HG02943 (cell line): ENCODE measurements at regions not wholly inside any gene's neighbourhood (a gene's known extent, or its start where the extent isn't known, plus 50 kb on each side); places are given as distances from the start of the nearest gene placed in this dataset.
"Not testable (repeated sequence)": the region's sequence is repeated elsewhere in the genome, so short reads cannot be mapped to it uniquely, and the experiment has no call there.

ENCODE experiments used
- ATAC-seq: cut with Tn5 transposase; IDR thresholded peaks from one replicate; pipeline ENCODE4 v1.9.1; 2021; ENCODE audit warnings: mild to moderate bottlenecking, low read depth, moderate library complexity; ENCODE audit not compliant: unreplicated experiment

DNA sequence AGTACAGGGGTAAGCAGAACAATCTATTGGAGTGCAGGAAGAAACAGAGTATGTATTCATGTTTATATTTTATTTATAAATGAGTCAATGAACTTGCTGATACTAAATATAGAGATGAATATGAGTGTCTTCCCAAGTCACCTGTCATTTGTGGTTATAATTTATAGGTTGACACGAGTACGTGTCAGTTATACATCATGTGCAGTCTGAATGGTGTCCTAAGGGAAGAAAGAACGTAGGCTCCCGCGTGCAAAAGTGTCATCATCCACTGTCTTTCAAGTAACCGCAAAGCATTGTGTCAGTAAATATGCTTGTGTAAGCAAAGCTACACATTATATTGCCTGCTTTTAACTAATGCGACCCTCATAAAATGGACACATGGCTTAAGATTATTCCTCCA, 786.1 kb downstream of the KCNJ2 start:
- ATAC-seq: no peak

DNA sequence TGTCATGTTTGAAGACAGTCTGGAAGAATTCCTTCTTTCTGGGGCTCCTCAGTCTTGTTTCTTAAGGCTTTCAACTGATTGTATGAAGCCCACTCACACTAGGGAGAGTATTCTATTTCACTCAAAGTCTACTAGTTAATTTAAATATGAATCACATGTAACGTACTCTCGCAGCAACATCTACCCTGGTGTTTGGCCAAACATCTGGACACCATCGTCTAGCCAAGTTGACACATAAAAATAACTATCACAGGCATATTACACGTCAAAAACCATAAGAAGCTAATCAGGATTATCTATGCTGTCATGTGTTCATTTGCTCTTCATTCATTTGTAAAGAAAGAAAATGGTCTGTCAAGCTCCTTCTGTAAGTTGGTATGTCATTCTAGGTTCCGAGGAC, 787.4 kb downstream of the KCNJ2 start:
- no peak for ATAC-seq

DNA sequence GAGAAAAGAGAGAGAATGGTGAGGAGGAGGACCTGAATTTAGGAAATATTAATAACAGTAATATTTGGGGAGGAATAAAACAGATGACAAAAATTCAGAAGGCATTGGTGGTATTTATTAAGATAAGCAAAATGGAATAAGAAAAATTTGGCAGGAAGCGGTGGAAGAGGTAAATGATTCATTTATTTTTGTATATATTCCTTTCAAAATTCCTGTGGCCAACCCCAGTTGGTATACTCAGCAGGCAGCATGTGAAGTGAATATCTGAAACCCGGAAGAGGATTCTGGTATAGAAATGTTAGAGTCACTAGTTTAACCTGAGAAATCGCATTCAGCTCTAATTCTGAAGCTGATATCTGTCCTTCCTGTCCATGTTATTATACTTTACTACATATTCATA, 792.0 kb downstream of the KCNJ2 start:
- no peak for ATAC-seq

DNA sequence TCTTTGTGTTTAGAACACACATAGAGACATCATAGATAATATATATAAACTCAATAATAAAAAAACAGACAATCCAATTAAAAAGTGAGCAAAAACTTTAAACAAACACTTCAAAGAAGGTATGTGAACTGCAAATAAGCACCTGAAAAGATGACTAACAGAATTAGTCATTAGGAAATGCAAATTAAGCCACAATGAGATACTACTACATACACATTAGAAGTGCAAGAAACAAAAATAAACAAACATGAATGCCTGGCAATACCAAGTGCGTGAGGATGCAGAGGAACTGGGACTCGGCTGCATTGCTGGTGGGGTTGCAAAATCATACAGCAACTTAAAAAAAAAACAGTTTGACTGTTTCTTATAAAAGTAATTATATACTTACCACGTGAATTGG, 799.0 kb downstream of the KCNJ2 start:
- no peak for ATAC-seq

DNA sequence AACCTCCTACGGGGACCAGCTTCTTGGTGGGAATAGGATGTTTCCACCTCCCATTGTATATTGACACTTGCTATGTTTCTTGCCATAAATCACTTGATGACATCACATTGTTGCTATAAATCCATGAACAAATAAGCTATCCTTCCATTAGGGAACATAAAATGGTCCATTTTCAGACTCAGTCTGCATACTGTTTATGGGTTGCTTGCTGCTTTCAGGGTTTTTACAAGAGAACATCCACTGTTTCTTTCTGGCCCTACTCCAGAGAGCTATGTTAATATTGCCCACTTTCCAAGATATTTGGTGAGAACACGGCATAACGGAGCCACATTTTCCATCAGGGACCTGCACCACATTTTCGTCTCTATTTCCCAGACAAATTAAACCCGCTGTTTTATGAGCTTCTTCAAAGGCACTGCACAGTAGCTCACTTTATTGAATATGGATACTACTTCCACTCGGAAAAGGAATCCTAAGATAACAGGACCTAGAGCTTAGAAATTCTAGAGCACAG, 800.2 kb downstream of the KCNJ2 start:
- no peak for ATAC-seq

DNA sequence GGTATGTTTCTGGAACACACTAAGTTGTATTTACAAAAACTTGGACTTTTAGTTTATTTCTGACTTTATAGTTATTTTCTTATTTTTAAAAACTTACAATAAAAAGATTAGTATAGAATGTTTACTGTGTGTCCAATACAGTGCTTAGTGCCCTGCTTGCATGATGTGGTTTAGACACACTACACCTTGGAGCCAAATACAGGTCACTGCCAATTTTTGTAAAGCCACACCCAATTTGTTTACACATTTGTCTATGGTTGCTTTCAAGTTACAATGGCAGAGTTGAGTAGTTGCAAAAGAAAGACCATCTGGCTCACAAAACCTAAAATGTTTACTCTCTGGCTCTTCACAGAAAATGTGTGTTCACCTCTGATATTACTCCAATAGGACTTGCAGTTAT, 807.1 kb downstream of the KCNJ2 start:
- no peak for ATAC-seq

DNA sequence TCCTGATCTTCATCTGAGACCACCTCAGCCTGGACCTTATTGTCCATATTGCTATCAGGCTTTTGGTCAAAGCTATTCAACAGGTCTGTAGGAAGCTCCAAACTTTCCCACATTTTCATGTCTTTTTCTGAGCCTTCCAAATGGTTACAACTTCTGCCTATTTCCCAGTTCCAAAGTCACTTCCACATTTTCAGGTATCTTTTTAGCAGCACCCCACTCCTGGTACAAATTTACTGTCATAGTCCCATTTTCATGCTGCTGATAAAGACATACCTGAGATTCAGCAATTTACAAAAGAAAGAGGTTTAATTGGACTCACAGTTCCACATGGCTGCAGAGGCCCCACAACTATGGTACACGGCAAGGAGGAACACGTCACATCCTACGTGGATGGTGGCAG, 815.5 kb downstream of the KCNJ2 start:
- no peak for ATAC-seq

DNA sequence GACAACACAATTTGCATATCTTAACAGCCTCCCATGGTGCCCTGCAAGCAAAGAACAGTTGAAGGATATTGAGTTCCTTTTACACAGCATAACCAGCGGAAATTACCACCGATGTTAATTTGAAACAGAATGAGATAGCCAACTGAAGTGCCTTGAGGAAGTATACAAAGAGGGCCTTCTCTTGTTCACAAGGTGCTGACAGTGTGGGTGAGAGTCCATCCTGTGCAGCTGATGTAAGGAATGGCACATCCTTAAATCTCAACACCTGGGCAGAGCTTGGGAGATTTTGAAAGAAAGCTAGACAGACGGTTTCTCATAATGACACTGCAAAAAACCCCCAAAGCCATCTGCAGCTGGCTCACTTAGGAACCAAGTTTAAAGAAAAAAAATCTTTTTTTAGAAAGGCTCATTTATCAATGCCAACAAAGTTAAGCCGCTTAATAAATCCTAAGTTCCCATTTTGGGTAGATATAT, 818.6 kb downstream of the KCNJ2 start:
- ATAC-seq: peak; percentile 86

DNA sequence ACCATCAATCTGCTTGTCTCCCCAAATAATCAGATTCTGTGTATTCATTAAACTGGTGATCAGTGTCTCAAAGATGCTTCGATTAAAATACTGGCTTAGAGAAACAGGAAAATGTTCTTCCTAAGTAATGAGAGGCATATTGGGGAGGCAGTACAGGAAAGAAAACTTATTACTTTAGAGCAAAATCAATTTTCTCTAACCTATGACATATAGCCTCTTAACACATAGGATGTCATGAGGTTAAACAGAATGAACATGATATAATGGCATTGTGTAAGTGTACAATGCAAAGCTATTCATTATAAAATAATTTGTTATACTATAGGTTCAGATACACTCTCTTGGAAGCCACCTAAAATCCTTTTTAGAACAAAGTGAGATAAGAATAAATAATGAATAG, 819.3 kb downstream of the KCNJ2 start:
- ATAC-seq: no peak

DNA sequence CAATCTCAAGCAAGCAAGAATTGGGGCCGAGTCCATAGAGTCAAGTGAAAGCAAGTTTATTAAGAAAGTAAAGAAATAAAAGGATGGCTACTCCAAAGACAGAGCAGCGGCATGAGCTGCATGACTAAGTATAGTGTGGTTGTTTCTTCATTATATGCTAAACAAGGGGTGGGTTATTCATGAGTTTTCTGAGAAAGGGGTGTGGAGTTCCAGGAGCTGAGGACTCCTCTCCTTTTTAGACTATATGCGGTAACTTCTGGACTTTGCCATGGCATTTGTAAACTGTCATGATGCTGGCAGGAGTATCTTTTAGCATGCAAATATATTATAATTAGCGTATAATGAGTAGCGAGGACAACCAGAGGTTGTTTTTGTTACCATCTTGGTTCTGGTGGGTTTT, 819.9 kb downstream of the KCNJ2 start:
- no peak for ATAC-seq

DNA sequence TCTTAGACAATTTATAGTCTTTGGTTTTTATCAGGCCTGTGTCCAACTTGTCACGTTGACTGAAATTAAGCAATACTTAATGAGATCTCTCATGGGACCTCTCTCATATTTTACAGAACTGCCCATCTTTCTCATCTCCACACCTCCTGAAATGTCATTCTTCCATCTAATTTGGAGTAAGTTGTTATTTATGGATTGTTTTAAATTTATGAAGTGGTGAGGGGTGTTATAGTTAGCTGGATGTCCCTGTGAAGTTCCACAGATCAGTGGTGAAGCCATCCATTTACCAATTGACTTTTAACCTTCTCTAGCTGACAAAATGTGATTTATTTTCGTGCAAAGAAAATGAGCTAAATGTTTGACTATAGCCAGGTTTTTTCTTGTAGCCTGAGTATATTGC, 824.9 kb downstream of the KCNJ2 start:
- ATAC-seq: no peak

DNA sequence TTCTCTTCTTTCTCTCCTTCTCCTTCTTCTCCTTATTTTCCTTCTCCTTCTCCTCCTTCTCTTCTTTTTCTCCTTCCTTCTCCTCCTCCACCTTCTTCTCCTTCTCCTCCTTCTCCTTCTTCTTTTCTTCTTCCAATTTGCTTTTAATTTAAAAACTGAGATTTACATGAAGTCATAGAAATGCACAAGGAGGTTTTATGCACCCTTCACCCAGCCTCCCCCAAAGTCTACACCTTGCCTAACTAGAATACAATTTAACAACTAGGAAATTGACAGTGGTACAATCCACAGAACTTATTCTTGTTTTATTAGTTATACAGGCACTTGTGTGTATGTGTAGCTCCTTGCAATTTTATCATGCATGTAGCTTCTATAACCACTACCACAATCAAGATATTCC, 826.7 kb downstream of the KCNJ2 start:
- ATAC-seq: no peak

DNA sequence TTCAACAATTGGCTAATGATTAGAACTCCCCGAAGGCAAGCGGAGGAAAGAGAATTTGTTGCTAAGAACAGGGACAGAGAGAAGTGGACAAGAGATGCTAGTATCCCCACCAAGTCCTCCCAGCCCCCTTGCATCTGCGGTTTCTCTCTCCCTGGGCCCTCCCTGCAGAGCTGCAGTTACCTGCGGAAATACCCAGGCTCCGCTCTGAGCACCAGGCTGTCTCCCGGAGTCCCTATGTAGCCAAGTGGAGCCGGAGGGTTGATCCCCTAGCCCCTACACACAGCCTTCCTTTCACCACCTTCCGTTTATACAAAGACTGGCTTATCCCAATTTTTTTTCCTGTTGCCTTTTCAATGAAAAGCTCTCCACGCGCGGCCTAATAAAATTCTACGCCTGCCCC, 834.4 kb downstream of the KCNJ2 start:
- ATAC-seq: no peak

DNA sequence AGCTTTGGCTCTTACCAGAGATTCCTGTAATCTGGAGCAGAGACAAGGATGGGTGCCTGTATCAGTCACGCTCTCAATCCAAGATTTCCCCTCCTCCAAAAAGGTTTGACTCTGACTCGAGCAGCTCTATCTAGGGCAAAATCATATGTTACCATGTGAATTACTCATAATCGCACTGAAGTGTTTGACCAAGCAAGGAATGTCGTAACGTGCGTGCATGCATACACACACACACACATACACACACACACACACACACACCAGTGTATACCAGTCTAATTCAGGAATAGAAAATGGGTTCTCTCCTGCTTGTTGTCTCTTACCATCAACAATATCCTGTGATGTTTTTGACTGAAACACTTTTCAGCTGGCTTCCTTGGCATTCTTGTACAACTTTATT, 835.1 kb downstream of the KCNJ2 start:
- no peak for ATAC-seq

DNA sequence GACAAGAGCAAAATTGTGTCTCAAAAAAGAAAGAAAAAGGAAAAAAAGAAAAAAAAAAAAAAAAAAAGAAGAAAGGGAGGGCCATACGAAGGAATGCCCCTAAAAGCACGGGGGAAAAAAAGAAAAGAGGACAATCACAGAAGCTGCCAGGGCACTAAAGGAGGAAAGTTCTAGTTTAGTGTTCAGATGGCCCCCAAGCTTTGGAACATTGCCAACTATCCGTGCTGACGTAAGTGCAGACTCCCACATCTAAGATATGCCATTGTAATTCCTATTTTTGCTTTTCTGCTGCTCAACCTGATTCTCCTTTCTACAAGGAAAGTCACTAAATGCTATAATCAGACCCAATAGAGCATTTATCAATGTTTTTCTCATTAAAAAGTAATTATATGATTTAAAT, 842.1 kb downstream of the KCNJ2 start:
- ATAC-seq: no peak

DNA sequence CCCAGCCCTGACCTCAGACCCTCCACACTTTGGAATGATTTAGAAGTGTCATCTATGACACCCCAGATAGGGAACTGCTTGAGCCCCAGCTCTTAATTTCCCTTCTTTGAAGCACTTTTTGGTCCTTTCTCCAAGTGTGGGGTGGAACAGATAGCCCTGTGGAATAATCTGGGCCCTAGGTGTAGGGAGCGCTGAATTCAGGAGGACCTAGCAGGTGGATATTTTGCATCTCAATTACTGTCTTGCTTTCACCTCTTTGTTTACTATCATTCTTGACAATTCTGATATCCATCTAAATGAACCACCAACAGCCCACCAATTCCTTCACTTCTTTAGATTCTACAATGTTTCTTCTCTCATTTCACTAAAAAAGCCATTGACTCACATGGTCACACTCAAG, 850.4 kb downstream of the KCNJ2 start:
- ATAC-seq: no peak

DNA sequence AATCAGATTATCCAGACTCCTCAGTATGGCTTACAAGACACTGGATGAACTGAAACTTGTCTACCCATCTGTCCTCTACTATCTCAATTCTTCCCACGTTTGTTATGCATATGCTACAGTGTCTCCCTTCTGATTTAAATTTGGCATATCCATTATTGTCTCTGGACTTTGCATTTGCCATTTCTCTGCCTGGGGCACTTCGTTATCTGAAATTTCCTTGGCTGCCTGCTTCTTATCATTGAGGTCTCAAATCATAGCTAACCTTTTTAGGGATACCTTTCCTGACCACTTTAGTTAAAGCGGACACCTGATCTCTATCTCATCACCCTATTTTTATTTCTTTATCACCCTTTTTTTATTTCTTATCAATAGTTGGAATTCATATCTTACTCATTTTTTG, 853.4 kb downstream of the KCNJ2 start:
- ATAC-seq: no peak

DNA sequence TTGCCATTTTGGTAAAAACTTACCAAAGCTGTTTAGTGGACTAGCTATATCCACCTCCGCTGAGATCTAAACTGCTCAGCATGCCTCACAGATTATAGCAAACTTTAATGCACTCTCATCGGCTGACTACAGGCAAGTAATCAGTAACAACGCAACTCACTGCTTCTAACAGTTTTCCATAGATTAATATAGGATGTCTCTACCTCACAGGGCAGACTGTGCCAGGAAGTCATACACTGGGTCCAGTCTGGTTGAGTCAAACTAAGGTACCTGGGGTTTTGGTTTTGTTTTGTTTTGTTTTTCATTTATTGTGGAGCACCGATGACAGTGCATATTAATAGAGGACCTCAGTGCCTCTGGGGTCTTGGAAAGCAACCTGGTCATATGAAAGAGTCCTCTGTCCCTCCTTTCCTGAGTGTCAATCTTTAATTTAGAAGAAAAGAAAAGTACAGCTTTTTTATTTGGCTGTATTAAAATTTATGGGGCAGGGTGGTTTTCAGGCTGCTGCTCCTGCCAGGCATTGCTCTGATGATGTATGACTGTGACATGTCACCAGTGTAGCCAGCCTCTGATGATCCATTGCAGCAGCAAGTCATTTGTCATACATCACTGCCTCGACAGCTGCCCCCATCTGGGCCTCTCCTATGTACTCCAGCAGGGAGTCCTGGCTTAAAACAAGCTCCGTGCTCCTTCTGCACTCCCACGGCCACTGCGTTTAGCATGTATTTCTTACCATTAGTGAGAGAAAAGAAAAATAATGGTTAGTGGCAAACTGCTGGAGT, 854.1 kb downstream of the KCNJ2 start:
- no peak for ATAC-seq

DNA sequence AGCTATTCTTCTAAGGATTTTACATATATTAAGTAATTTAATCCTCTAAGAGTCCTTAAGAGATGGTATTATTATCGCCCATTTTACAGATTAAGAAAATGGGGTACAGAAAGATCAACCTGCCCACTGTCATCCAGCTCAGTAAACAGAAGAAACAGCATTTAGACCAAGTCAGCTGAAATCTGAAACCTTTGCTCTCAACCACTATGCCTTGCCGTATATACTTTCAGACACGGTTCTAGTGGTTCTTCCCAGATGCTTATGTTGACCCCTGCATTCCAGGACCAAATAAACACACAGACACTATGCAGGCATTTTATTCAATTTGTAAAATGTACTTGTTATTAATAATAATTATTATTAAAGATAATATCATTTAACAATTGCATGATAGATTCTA, 854.8 kb downstream of the KCNJ2 start:
- ATAC-seq: no peak

DNA sequence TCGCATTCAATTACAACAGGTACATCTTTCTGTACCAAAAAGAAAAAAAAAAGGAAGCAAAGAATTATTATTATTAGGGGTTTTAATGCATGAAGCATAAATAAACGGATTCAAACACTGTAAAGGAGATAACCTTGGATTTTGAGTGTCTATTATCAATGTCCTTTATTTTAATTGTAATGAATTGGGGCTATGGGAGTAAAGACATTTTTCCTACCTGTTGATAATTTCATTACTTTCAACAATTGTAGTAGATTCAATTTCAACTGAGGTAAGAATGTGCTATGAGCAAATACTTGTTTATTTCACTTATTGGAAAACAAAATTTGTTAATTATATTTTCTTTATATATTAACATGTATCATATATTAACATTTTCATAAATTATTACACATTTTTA, 855.6 kb downstream of the KCNJ2 start:
- no peak for ATAC-seq

DNA sequence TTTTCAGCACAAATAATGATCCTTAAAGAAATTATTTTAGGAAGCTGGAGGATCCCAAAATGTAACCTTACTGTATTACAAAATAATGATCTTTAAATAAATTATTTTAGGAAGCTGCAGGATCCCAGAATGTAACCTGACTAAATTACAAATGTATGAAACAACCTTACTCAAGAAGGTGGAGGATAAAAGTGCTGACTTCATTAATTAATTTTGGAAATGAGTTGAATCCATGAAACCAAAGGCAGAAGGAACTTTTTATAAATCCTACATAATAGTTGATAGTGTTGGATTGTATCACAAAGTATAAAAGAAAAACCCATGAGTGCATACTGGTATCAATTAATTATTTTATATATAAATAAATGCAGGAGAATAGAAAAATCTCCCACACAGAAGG, 859.9 kb downstream of the KCNJ2 start:
- no peak for ATAC-seq

DNA sequence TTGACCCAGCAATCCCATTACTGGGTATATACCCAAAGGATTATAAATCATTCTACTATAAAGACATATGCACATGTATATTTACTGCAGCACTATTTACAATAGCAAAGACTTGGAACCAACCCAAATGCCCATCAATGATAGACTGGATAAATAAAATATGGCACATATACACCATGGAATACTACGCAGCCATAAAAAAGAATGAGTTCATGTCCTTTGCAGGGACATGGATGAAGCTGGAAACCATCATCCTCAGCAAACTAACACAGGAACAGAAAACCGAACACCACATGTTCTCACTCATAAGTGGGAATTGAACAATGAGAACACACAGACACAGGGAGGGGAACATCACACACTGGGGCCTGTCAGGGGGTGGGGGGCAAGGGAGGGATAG, 862.0 kb downstream of the KCNJ2 start:
- ATAC-seq: not testable (repeated sequence)
